Natural killer cell (primary cell): ENCODE measurements at regions not wholly inside any gene's neighbourhood (a gene's known extent, or its start where the extent isn't known, plus 50 kb on each side); places are given as distances from the start of the nearest gene placed in this dataset.

Experiments used
- ATAC-seq, 3 donors: fragments of 150-1000 bp in 2 of 3; fragments of 200-7000 bp in 1 of 3; cut with Tn5 transposase; 1 replicate in 1 of 3; 2 replicates in 2 of 3; pipeline ENCODE4 v1.10.0; 2021; ENCODE audit warnings: mild to moderate bottlenecking in 2 of 3, moderate library complexity in 2 of 3
- DNase-seq, 2 donors: peaks; one replicate each; pipeline versions ENCODE4 v3.0.0 to v3.0.0-alpha.2; 2013 to 2021; ENCODE audit warnings: mixed read lengths in 1 of 2
- H3K27ac ChIP-seq: one replicate; pipeline ENCODE4 v1.5.1; 2013; ENCODE audit warnings: mild to moderate bottlenecking, low read length
- H3K27me3 ChIP-seq: one replicate; pipeline ENCODE4 v1.6.1; 2013; ENCODE audit warnings: low read length; ENCODE audit not compliant: control insufficient read depth, insufficient read depth
- H3K36me3 ChIP-seq: one replicate; pipeline ENCODE4 v1.6.1; 2013; ENCODE audit warnings: low read length; ENCODE audit not compliant: control insufficient read depth, insufficient read depth
- H3K4me1 ChIP-seq: one replicate; pipeline ENCODE4 v1.6.1; 2013; ENCODE audit warnings: low read length; ENCODE audit not compliant: control insufficient read depth, insufficient read depth
- H3K4me3 ChIP-seq: one replicate; pipeline ENCODE4 v1.5.1; 2013; ENCODE audit warnings: low read length
- H3K9me3 ChIP-seq: one replicate; pipeline ENCODE4 v1.6.1; 2013; ENCODE audit warnings: low read length; ENCODE audit not compliant: control insufficient read depth, insufficient read depth
- H3K27ac Mint-ChIP-seq, 2 donors: one replicate each; pipeline ENCODE4 v1.8.0; 2022; ENCODE audit warnings: mild to moderate bottlenecking in 2 of 2, mixed read lengths in 2 of 2, moderate library complexity in 1 of 2
- H3K27me3 Mint-ChIP-seq, 2 donors: one replicate each; pipeline ENCODE4 v1.8.0; 2022; ENCODE audit warnings: low read depth in 2 of 2, mixed read lengths in 2 of 2
- H3K36me3 Mint-ChIP-seq: one replicate; pipeline ENCODE4 v1.8.0; 2022; ENCODE audit warnings: mixed read lengths
- H3K4me1 Mint-ChIP-seq, 2 donors: one replicate each; pipeline ENCODE4 v1.8.0; 2022; ENCODE audit warnings: mixed read lengths in 2 of 2
- H3K4me3 Mint-ChIP-seq: one replicate; pipeline ENCODE4 v1.8.0; 2022; ENCODE audit warnings: mild to moderate bottlenecking, moderate library complexity, mixed read lengths
- H3K9me3 Mint-ChIP-seq, 2 donors: one replicate each; pipeline ENCODE4 v1.8.0; 2022; ENCODE audit warnings: mixed read lengths in 2 of 2
- WGBS: methylation state at CpG from one replicate; pipeline ENCODE4 v1.1.7; 2013; ENCODE audit warnings: missing lambda C conversion rate; ENCODE audit not compliant: insufficient coverage; 5-methylcytosine and 5-hydroxymethylcytosine counted together
- intact Hi-C: fragments of 100-400 bp; cut with micrococcal nuclease; formaldehyde crosslinking; loops from one replicate; pipeline ENCODE4 v1.14.2; 2022
- TF ChIP-seq, protein P1 (sequence below): fragments of 200-600 bp; IDR thresholded peaks from one replicate; pipeline ENCODE4 v1.8.0; 2022; ENCODE audit warnings: antibody characterized with exemption

DNA sequence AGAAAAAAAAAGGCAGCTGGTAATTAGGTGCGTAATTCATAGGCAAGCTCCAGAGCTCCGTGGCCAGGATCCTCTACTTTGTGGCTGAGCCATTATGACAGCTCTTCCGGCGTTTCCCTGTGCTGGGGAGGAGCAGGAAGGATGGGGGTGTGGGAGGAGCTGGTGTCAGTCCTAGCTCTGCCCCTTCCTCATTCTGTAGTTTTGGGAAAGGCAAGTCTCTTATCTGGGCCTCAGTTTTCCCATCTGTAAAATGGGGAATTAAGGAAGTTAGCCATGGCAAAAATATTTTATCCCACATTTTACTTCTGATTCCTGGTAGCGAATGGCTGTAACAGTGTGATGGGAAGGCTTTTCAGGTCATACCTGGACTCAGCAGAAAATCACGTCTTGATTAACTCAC lies 81.1 kb downstream of the SEC61B start:
- Histone ChIP-seq H3K9me3 (no peaks in the 10 kb centered on the region), H3K4me3 (no peak overlapping the region), H3K36me3 (no peaks in the 10 kb centered on the region), H3K4me1 (no peaks in the 10 kb centered on the region), H3K27me3 (no peaks in the 10 kb centered on the region), H3K27ac (no peak overlapping the region)
- no peaks in the 10 kb centered on the region for H3K36me3 Mint-ChIP-seq
- no peaks in the 10 kb centered on the region for H3K4me1 Mint-ChIP-seq
- DNase-seq = no peak
- no peak overlapping the region for H3K4me3 Mint-ChIP-seq
- ATAC-seq = no peak
- no peaks in the 10 kb centered on the region for H3K9me3 Mint-ChIP-seq
- intact Hi-C loops = no loop called here
- no peak overlapping the region for H3K27ac Mint-ChIP-seq
- WGBS = 91% methylated on average over 6 of the region's 6 CpGs
- H3K27me3 Mint-ChIP-seq = peaks cover 9 to 25% of the 10 kb centered on the region in 2 donors
- TF ChIP-seq, protein P1, sequence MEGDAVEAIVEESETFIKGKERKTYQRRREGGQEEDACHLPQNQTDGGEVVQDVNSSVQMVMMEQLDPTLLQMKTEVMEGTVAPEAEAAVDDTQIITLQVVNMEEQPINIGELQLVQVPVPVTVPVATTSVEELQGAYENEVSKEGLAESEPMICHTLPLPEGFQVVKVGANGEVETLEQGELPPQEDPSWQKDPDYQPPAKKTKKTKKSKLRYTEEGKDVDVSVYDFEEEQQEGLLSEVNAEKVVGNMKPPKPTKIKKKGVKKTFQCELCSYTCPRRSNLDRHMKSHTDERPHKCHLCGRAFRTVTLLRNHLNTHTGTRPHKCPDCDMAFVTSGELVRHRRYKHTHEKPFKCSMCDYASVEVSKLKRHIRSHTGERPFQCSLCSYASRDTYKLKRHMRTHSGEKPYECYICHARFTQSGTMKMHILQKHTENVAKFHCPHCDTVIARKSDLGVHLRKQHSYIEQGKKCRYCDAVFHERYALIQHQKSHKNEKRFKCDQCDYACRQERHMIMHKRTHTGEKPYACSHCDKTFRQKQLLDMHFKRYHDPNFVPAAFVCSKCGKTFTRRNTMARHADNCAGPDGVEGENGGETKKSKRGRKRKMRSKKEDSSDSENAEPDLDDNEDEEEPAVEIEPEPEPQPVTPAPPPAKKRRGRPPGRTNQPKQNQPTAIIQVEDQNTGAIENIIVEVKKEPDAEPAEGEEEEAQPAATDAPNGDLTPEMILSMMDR = no peak

DNA sequence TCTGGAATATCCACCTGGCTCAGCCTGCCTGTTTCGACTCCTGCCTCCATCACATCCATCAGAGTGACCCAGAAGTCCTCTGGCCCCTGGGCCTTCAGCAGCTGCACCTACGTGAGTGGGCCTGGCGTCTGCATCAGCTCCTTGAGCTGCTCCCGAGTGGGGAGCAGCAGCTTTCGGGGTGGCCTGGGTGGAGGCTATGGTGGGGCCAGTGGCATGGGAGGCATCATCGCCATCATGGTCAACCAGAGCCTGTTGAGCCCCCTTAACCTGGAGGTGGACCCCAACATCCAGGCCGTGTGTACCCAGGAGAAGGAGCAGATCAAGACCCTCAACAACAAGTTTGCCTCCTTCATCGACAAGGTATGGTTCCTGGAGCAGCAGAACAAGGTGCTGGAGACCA lies 83.0 kb downstream of the SEC61B start:
- WGBS = 91% methylated on average over 8 of the region's 8 CpGs
- no peak overlapping the region for H3K4me3 Mint-ChIP-seq
- DNase-seq (no peak), ATAC-seq (no peak)
- TF ChIP-seq, protein P1 = no peak
- no peaks in the 10 kb centered on the region for H3K9me3 ChIP-seq
- H3K9me3 Mint-ChIP-seq = no peaks in the 10 kb centered on the region
- no peaks in the 10 kb centered on the region for H3K36me3 Mint-ChIP-seq
- H3K4me3 ChIP-seq = no peak overlapping the region
- no peak overlapping the region for H3K27ac ChIP-seq
- H3K27ac Mint-ChIP-seq = no peak overlapping the region
- intact Hi-C loops = no loop called here
- peaks cover 12 to 25% of the 10 kb centered on the region in 2 donors for H3K27me3 Mint-ChIP-seq
- no peaks in the 10 kb centered on the region for H3K27me3 ChIP-seq
- H3K4me1 ChIP-seq = no peaks in the 10 kb centered on the region
- no peaks in the 10 kb centered on the region for H3K4me1 Mint-ChIP-seq
- no peaks in the 10 kb centered on the region for H3K36me3 ChIP-seq

DNA sequence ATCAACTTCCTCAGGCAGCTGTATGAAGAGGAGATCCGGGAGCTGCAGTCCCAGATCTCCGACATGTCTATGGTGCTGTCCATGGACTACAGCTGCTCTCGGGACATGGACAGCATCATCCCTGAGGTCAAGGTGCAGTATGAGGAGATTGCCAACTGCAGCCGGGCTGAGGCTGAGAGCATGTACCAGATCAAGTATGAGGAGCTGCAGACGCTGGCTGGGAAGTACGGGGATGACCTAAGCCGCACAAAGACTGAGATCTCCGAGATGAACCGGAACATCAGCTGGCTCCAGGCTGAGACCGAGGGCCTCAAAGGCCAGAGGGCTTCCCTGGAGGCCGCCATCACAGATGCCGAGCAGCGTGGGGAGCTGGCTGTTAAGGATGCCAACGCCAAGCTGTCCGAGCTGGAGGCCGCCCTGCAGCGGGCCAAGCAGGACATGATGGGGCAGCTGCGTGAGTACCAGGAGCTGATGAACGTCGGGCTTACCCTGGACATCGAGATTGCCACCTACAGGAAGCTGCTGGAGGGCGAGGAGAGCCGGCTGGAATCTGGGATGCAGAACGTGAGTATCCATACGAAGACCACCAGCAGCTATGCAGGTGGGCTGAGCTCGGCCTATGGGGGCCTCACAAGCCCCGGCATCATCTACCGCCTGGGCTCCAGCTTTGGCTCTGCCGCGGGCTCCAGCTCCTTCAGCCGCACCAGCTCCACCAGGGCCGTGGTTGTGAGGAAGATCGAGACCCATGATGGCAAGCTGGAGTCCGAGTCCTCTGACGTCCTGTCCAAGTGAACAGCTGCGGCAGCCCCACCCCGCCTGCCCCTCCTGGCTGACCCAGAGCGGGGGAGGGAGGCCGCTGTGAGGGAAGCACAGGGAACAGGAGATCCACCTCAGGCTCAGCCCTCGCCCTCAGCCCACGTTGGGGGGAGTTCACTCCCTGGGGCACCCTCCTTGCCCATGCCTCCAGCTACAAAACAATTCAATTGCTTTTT lies 84.0 kb downstream of the SEC61B start:
- no peak overlapping the region for H3K27ac Mint-ChIP-seq
- intact Hi-C loops = no loop called here
- DNase-seq (no peak), ATAC-seq (no peak)
- H3K4me3 ChIP-seq = no peak overlapping the region
- no peaks in the 10 kb centered on the region for H3K36me3 Mint-ChIP-seq
- H3K27me3 ChIP-seq = no peaks in the 10 kb centered on the region
- 93% methylated on average over 41 of the region's 41 CpGs for WGBS
- peaks cover 8 to 25% of the 10 kb centered on the region in 2 donors for H3K27me3 Mint-ChIP-seq
- H3K4me3 Mint-ChIP-seq = no peak overlapping the region
- no peaks in the 10 kb centered on the region for H3K9me3 ChIP-seq
- no peaks in the 10 kb centered on the region for H3K36me3 ChIP-seq
- H3K9me3 Mint-ChIP-seq = no peaks in the 10 kb centered on the region
- no peaks in the 10 kb centered on the region for H3K4me1 ChIP-seq
- TF ChIP-seq, protein P1 = no peak
- H3K27ac ChIP-seq = no peak overlapping the region
- no peaks in the 10 kb centered on the region for H3K4me1 Mint-ChIP-seq
